Activated CD8-positive, alpha-beta T cell treated with anti-CD3 and anti-CD28 coated beads, Interleukin-2, amount 10 ng/mL, durations not matched to agents 7 days and 5 days (primary cell): ENCODE measurements at regions not wholly inside any gene's neighbourhood (a gene's known extent, or its start where the extent isn't known, plus 50 kb on each side); places are given as distances from the start of the nearest gene placed in this dataset.
"Not testable (repeated sequence)": the region's sequence is repeated elsewhere in the genome, so short reads cannot be mapped to it uniquely, and the experiment has no call there.

Experiments
- ATAC-seq: fragments of 150-1000 bp; cut with Tn5 transposase; one replicate; pipeline ENCODE4 v1.10.0; 2021; ENCODE audit warnings: moderate library complexity
- CTCF ChIA-PET: fragments of 350-600 bp; sonication (Branson Sonifier 250); formaldehyde crosslinking; loops from one replicate; lab custom pipeline; 2021; ENCODE audit warnings: antibody characterized with exemption; lab: Charles Lee
- POLR2A ChIA-PET: fragments of 350-600 bp; sonication (Branson Sonifier 250); formaldehyde crosslinking; loops from one replicate; lab custom pipeline; 2021; ENCODE audit warnings: antibody characterized with exemption; lab: Charles Lee
- DNase-seq: peaks from one replicate; pipeline ENCODE4 v3.0.0-alpha.2; 2020
- H3K27ac Mint-ChIP-seq: one replicate; pipeline ENCODE4 v1.8.0; 2021; ENCODE audit warnings: mild to moderate bottlenecking, mixed read lengths
- H3K27me3 Mint-ChIP-seq: one replicate; pipeline ENCODE4 v1.8.0; 2021; ENCODE audit warnings: low read depth, mixed read lengths
- H3K36me3 Mint-ChIP-seq: one replicate; pipeline ENCODE4 v1.8.0; 2021; ENCODE audit warnings: low read depth, mixed read lengths
- H3K4me1 Mint-ChIP-seq: one replicate; pipeline ENCODE4 v1.8.0; 2021; ENCODE audit warnings: low read depth, mixed read lengths
- H3K4me3 Mint-ChIP-seq: one replicate; pipeline ENCODE4 v1.8.0; 2021; ENCODE audit warnings: mild to moderate bottlenecking, mixed read lengths
- H3K9me3 Mint-ChIP-seq: one replicate; pipeline ENCODE4 v1.8.0; 2022; ENCODE audit warnings: mixed read lengths; ENCODE audit not compliant: insufficient read depth

DNA sequence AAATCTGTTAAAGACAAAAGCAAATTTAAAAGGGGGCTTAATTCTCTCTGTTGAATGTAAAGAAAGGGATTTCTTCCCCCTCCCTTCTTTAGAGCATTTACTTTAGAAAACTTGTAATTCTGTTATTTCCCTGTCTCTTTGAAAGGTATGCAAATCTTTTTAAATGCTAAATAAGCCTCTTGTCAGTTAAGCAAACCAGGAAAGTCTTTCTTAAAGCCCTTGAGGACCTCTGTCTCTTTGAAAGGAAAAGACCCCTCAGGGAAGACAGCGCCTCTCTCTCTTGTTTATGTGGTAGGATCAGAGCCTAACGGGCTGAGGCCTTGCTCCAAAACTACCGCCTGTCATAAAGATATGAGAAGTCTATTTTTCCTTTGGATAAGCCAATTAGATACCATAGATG is 139.9 kb upstream of the CDH7 start:
- DNase-seq (no peak), ATAC-seq (no peak)
- no peaks in the 10 kb centered on the region for H3K27me3 Mint-ChIP-seq
- no peak overlapping the region for H3K27ac Mint-ChIP-seq
- no peaks in the 10 kb centered on the region for H3K4me1 Mint-ChIP-seq
- peaks cover 14% of the 10 kb centered on the region for H3K9me3 Mint-ChIP-seq
- POLR2A ChIA-PET: no interaction called here
- H3K36me3 Mint-ChIP-seq: no peaks in the 10 kb centered on the region
- no peak overlapping the region for H3K4me3 Mint-ChIP-seq
- CTCF ChIA-PET: no interaction called here

DNA sequence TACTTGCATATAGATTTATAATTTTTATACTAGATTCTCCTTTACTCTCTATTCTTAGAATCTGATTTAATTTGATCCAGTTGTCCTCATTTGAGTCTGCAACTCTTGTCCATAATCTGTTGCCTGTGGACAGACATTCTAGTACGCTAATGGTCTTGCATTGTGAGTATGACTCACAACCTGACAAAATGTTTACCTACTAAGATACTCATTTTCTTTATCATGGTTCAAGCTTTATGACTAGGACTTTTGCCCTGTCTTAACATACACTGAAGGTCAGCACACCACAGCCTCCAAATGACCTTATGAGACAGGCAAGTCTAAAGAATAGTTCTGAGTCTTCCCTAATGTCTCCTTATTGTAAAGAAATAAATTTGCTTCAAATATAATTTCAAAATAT is 142.3 kb upstream of the CDH7 start:
- Mint-ChIP-seq H3K4me1 (no peaks in the 10 kb centered on the region), H3K27ac (no peak overlapping the region), H3K36me3 (no peaks in the 10 kb centered on the region), H3K4me3 (no peak overlapping the region), H3K9me3 (peaks cover 17% of the 10 kb centered on the region), H3K27me3 (no peaks in the 10 kb centered on the region)
- POLR2A ChIA-PET: no interaction called here
- DNase-seq (no peak), ATAC-seq (no peak)
- CTCF ChIA-PET: no interaction called here

- CTCF ChIA-PET: no interaction called here
- H3K9me3 Mint-ChIP-seq: peaks cover 17% of the 10 kb centered on the region
- DNase-seq: no peak
- POLR2A ChIA-PET: no interaction called here
- no peak overlapping the region for H3K27ac Mint-ChIP-seq
- H3K4me3 Mint-ChIP-seq: no peak overlapping the region
- H3K4me1 Mint-ChIP-seq: no peaks in the 10 kb centered on the region
- no peak for ATAC-seq
- no peaks in the 10 kb centered on the region for H3K36me3 Mint-ChIP-seq
- no peaks in the 10 kb centered on the region for H3K27me3 Mint-ChIP-seq
Observed at GRCh38 chr18:65607161-65607560, 143.7 kb upstream of the CDH7 start.

DNA sequence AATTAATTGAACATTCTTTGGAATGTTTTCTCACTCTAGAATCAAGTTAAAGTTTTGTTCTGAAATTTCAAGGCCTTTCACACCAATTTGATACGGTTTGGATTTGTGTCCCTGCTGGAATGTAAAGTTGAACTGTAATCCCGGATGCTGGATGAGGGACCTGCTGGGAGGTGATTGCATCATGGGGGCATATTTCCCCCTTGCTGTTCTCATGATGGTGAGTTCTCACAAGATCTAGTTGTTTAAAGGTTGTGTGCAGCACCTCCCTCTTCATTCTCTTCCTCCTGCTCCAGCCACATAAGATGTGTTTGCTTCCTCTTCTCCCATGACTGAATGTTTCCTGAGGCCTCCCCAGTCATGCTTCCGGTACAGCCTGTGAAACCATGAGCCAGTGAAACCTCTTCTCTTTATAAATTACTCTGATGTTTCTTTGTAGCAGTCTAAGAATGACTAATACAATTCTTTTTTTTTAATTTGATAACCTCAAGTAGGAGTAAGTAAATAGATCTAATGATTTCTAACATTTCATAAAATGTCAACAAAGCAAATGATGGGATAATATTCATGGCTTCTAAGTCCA is 144.2 kb upstream of the CDH7 start:
- no peak for DNase-seq
- POLR2A ChIA-PET: no interaction called here
- ATAC-seq: no peak
- Mint-ChIP-seq H3K4me1 (no peaks in the 10 kb centered on the region), H3K27ac (no peak overlapping the region), H3K9me3 (peaks cover 13% of the 10 kb centered on the region), H3K36me3 (no peaks in the 10 kb centered on the region), H3K27me3 (no peaks in the 10 kb centered on the region), H3K4me3 (no peak overlapping the region)
- CTCF ChIA-PET: no interaction called here

DNA sequence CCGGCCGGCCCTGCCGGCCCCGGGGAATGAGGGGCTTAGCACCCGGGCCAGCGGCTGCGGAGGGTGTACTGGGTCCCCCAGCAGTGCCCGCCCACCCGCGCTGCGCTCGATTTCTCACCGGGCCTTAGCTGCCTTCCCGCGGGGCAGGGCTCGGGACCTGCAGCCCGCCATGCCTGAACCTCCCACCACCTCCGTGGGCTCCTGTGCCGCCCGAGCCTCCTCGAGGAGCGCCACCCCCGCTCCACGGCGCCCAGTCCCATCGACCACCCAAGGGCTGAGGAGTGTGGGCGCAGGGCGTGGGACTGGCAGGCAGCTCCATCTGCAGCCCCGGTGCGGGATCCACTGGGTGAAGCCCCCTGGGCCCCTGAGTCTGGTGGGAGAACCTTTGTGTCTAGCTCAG is 145.5 kb upstream of the CDH7 start:
- H3K4me1 Mint-ChIP-seq, H3K27me3 Mint-ChIP-seq, H3K36me3 Mint-ChIP-seq, CTCF ChIA-PET, H3K4me3 Mint-ChIP-seq, POLR2A ChIA-PET, H3K27ac Mint-ChIP-seq, ATAC-seq, DNase-seq: not testable (repeated sequence)
- H3K9me3 Mint-ChIP-seq: peaks cover 10% of the 10 kb centered on the region

- CTCF ChIA-PET: no interaction called here
- POLR2A ChIA-PET: no interaction called here
- Mint-ChIP-seq H3K27me3 (no peaks in the 10 kb centered on the region), H3K4me3 (no peak overlapping the region), H3K36me3 (no peaks in the 10 kb centered on the region), H3K27ac (no peak overlapping the region), H3K9me3 (peaks cover 12% of the 10 kb centered on the region), H3K4me1 (no peaks in the 10 kb centered on the region)
- no peak for ATAC-seq
- no peak for DNase-seq
Observed at GRCh38 chr18:65601775-65602174, 149.0 kb upstream of the CDH7 start.

GRCh38 chr18:65592435-65592834 is 158.4 kb upstream of the CDH7 start:
- no peaks in the 10 kb centered on the region for H3K4me1 Mint-ChIP-seq
- ChIA-PET CTCF (no interaction called here), POLR2A (no interaction called here)
- DNase-seq: no peak
- H3K27ac Mint-ChIP-seq: no peak overlapping the region
- no peak for ATAC-seq
- H3K27me3 Mint-ChIP-seq: no peaks in the 10 kb centered on the region
- H3K36me3 Mint-ChIP-seq: no peaks in the 10 kb centered on the region
- peaks cover 8% of the 10 kb centered on the region for H3K9me3 Mint-ChIP-seq
- H3K4me3 Mint-ChIP-seq: no peak overlapping the region

GRCh38 chr18:65587491-65587890 is 163.3 kb upstream of the CDH7 start:
- no peak overlapping the region for H3K4me3 Mint-ChIP-seq
- no peaks in the 10 kb centered on the region for H3K27me3 Mint-ChIP-seq
- no peak for DNase-seq
- POLR2A ChIA-PET: no interaction called here
- CTCF ChIA-PET: no interaction called here
- no peak overlapping the region for H3K27ac Mint-ChIP-seq
- ATAC-seq: no peak
- no peaks in the 10 kb centered on the region for H3K36me3 Mint-ChIP-seq
- no peaks in the 10 kb centered on the region for H3K4me1 Mint-ChIP-seq
- peaks cover 3% of the 10 kb centered on the region for H3K9me3 Mint-ChIP-seq

DNA sequence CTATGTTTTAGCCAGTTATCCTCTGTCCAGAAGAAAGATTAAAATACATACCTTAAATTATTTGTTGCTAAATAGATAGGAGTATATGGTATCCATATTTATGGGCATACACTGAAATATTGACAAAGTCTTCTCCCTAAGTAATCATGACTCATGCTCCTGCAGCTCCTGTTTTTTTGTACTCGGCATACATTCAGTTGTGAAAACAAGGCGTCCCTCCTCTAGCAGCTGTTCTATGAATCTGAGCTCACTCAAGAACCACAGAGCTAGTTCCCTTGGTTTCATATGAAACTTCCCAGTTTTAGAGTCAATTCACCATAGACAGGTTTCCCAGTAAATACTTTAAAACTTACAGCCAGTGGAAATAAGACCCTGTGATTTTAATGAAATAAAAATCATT is 168.7 kb upstream of the CDH7 start:
- H3K27ac Mint-ChIP-seq, H3K27me3 Mint-ChIP-seq, ATAC-seq, H3K4me3 Mint-ChIP-seq, H3K4me1 Mint-ChIP-seq, POLR2A ChIA-PET, H3K9me3 Mint-ChIP-seq, CTCF ChIA-PET, H3K36me3 Mint-ChIP-seq, DNase-seq: not testable (repeated sequence)

- no peak overlapping the region for H3K4me3 Mint-ChIP-seq
- POLR2A ChIA-PET: no interaction called here
Observed at GRCh38 chr18:65568866-65569265, 181.9 kb upstream of the CDH7 start.

GRCh38 chr18:65567372-65567771 is 183.4 kb upstream of the CDH7 start:
- no peaks in the 10 kb centered on the region for H3K4me1 Mint-ChIP-seq
- H3K9me3 Mint-ChIP-seq: no peaks in the 10 kb centered on the region
- ATAC-seq: no peak
- H3K36me3 Mint-ChIP-seq: no peaks in the 10 kb centered on the region
- POLR2A ChIA-PET: no interaction called here
- no peak for DNase-seq
- CTCF ChIA-PET: no interaction called here
- no peak overlapping the region for H3K4me3 Mint-ChIP-seq
- H3K27ac Mint-ChIP-seq: no peak overlapping the region
- no peaks in the 10 kb centered on the region for H3K27me3 Mint-ChIP-seq

More at GRCh38 chr18:65568866-65569265, 181.9 kb upstream of the CDH7 start:
- no peaks in the 10 kb centered on the region for H3K36me3 Mint-ChIP-seq
- H3K27me3 Mint-ChIP-seq: no peaks in the 10 kb centered on the region
- CTCF ChIA-PET: no interaction called here
- H3K4me1 Mint-ChIP-seq: no peaks in the 10 kb centered on the region
- DNase-seq (no peak), ATAC-seq (no peak)
- no peak overlapping the region for H3K27ac Mint-ChIP-seq
- H3K9me3 Mint-ChIP-seq: no peaks in the 10 kb centered on the region

- POLR2A ChIA-PET: no interaction called here
- H3K4me3 Mint-ChIP-seq: no peak overlapping the region
Observed at GRCh38 chr18:65548316-65548715, 202.5 kb upstream of the CDH7 start.

GRCh38 chr18:65547046-65547445 is 203.8 kb upstream of the CDH7 start:
- ChIA-PET POLR2A (no interaction called here), CTCF (no interaction called here)
- Mint-ChIP-seq H3K36me3 (no peaks in the 10 kb centered on the region), H3K27me3 (no peaks in the 10 kb centered on the region), H3K4me1 (no peaks in the 10 kb centered on the region), H3K27ac (no peak overlapping the region), H3K9me3 (peaks cover 26% of the 10 kb centered on the region), H3K4me3 (no peak overlapping the region)
- ATAC-seq (no peak), DNase-seq (no peak)

More at GRCh38 chr18:65548316-65548715, 202.5 kb upstream of the CDH7 start:
- ATAC-seq: no peak
- Mint-ChIP-seq H3K27ac (no peak overlapping the region), H3K9me3 (peaks cover 18% of the 10 kb centered on the region), H3K4me1 (no peaks in the 10 kb centered on the region), H3K27me3 (no peaks in the 10 kb centered on the region), H3K36me3 (no peaks in the 10 kb centered on the region)
- CTCF ChIA-PET: no interaction called here
- no peak for DNase-seq
